ENCODE measurements at regions not wholly inside any gene's neighbourhood (a gene's known extent, or its start where the extent isn't known, plus 50 kb on each side); places are given as distances from the start of the nearest gene placed in this dataset.
"Not testable (repeated sequence)": the region's sequence is repeated elsewhere in the genome, so short reads cannot be mapped to it uniquely, and the experiment has no call there.

GRCh38 chr9:82882138-82882537 lies 180.8 kb downstream of the RASEF start:
- no peak for DNase-seq (ENCODE audit: extremely low spot score)
- Histone ChIP-seq H3K36me3 (ENCODE audit: insufficient read depth) (no peaks in the 10 kb centered on the region), H3K27ac (ENCODE audit: low read depth) (no peak overlapping the region), H3K4me1 (ENCODE audit: insufficient read depth) (no peaks in the 10 kb centered on the region), H3K4me3 (ENCODE audit: low read depth, low read length) (no peak overlapping the region)
- WGBS: 98% methylated on average over 1 of the region's 1 CpG

- 55% methylated on average over 2 of the region's 2 CpGs for WGBS
- no peak for DNase-seq (ENCODE audit: extremely low spot score)
- Histone ChIP-seq H3K36me3 (ENCODE audit: insufficient read depth) (no peaks in the 10 kb centered on the region), H3K27ac (ENCODE audit: low read depth) (no peak overlapping the region), H3K4me1 (ENCODE audit: insufficient read depth) (no peaks in the 10 kb centered on the region), H3K4me3 (ENCODE audit: low read depth, low read length) (no peak overlapping the region)
Observed at GRCh38 chr9:82882748-82883147, 180.2 kb downstream of the RASEF start.

- H3K27ac ChIP-seq (ENCODE audit: low read depth): no peak overlapping the region
- DNase-seq (ENCODE audit: extremely low spot score): no peak
- no peaks in the 10 kb centered on the region for H3K4me1 ChIP-seq (ENCODE audit: insufficient read depth)
- H3K36me3 ChIP-seq (ENCODE audit: insufficient read depth): no peaks in the 10 kb centered on the region
- 92% methylated on average over 3 of the region's 3 CpGs for WGBS
- H3K4me3 ChIP-seq (ENCODE audit: low read depth, low read length): no peak overlapping the region
Observed at GRCh38 chr9:82883436-82883835, 179.5 kb downstream of the RASEF start.

- H3K27ac ChIP-seq (ENCODE audit: low read depth); DNase-seq (ENCODE audit: extremely low spot score); H3K36me3 ChIP-seq (ENCODE audit: insufficient read depth); H3K4me1 ChIP-seq (ENCODE audit: insufficient read depth); H3K4me3 ChIP-seq (ENCODE audit: low read depth, low read length): not testable (repeated sequence)
- 86% methylated on average over 7 of the region's 7 CpGs for WGBS
Observed at GRCh38 chr9:82883974-82884373, 179.0 kb downstream of the RASEF start.

GRCh38 chr9:82890401-82890800 lies 172.5 kb downstream of the RASEF start:
- DNase-seq (ENCODE audit: extremely low spot score): no peak

GRCh38 chr9:82890865-82891264 lies 172.1 kb downstream of the RASEF start:
- Histone ChIP-seq H3K4me3 (ENCODE audit: low read depth, low read length) (no peak overlapping the region), H3K36me3 (ENCODE audit: insufficient read depth) (no peaks in the 10 kb centered on the region), H3K4me1 (ENCODE audit: insufficient read depth) (no peaks in the 10 kb centered on the region), H3K27ac (ENCODE audit: low read depth) (no peak overlapping the region)
- DNase-seq (ENCODE audit: extremely low spot score): no peak

More at GRCh38 chr9:82890401-82890800, 172.5 kb downstream of the RASEF start:
- H3K4me3 ChIP-seq (ENCODE audit: low read depth, low read length): no peak overlapping the region
- no peaks in the 10 kb centered on the region for H3K36me3 ChIP-seq (ENCODE audit: insufficient read depth)
- WGBS: 82% methylated on average over 4 of the region's 4 CpGs
- H3K27ac ChIP-seq (ENCODE audit: low read depth): no peak overlapping the region
- H3K4me1 ChIP-seq (ENCODE audit: insufficient read depth): no peaks in the 10 kb centered on the region

- H3K36me3 ChIP-seq (ENCODE audit: insufficient read depth): no peaks in the 10 kb centered on the region
- no peak for DNase-seq (ENCODE audit: extremely low spot score)
- no peak overlapping the region for H3K27ac ChIP-seq (ENCODE audit: low read depth)
- 73% methylated on average over 1 of the region's 1 CpG for WGBS
- H3K4me1 ChIP-seq (ENCODE audit: insufficient read depth): no peaks in the 10 kb centered on the region
- H3K4me3 ChIP-seq (ENCODE audit: low read depth, low read length): no peak overlapping the region
Observed at GRCh38 chr9:82891321-82891720, 171.6 kb downstream of the RASEF start.

GRCh38 chr9:82893549-82893948 lies 169.4 kb downstream of the RASEF start:
- Histone ChIP-seq H3K36me3 (ENCODE audit: insufficient read depth) (no peaks in the 10 kb centered on the region), H3K27ac (ENCODE audit: low read depth) (no peak overlapping the region), H3K4me1 (ENCODE audit: insufficient read depth) (no peaks in the 10 kb centered on the region), H3K4me3 (ENCODE audit: low read depth, low read length) (no peak overlapping the region)
- no peak for DNase-seq (ENCODE audit: extremely low spot score)

- WGBS: 79% methylated on average over 1 of the region's 1 CpG
- H3K36me3 ChIP-seq (ENCODE audit: insufficient read depth): no peaks in the 10 kb centered on the region
- no peak for DNase-seq (ENCODE audit: extremely low spot score)
- H3K4me1 ChIP-seq (ENCODE audit: insufficient read depth): no peaks in the 10 kb centered on the region
- no peak overlapping the region for H3K27ac ChIP-seq (ENCODE audit: low read depth)
- no peak overlapping the region for H3K4me3 ChIP-seq (ENCODE audit: low read depth, low read length)
Observed at GRCh38 chr9:82894548-82894947, 168.4 kb downstream of the RASEF start.

- no peak overlapping the region for H3K4me3 ChIP-seq (ENCODE audit: low read depth, low read length)
- WGBS: 43% methylated on average over 4 of the region's 4 CpGs
- H3K27ac ChIP-seq (ENCODE audit: low read depth): no peak overlapping the region
- peak; percentile 35 for DNase-seq (ENCODE audit: extremely low spot score)
- H3K36me3 ChIP-seq (ENCODE audit: insufficient read depth): no peaks in the 10 kb centered on the region
- H3K4me1 ChIP-seq (ENCODE audit: insufficient read depth): no peaks in the 10 kb centered on the region
Observed at GRCh38 chr9:82894961-82895821, 167.8 kb downstream of the RASEF start.

GRCh38 chr9:82895822-82896110 lies 167.2 kb downstream of the RASEF start:
- H3K27ac ChIP-seq (ENCODE audit: low read depth): no peak overlapping the region
- WGBS: 29% methylated on average over 1 of the region's 1 CpG
- H3K4me1 ChIP-seq (ENCODE audit: insufficient read depth): no peaks in the 10 kb centered on the region
- no peak for DNase-seq (ENCODE audit: extremely low spot score)
- H3K36me3 ChIP-seq (ENCODE audit: insufficient read depth): no peaks in the 10 kb centered on the region
- no peak overlapping the region for H3K4me3 ChIP-seq (ENCODE audit: low read depth, low read length)

- no peak overlapping the region for H3K27ac ChIP-seq (ENCODE audit: low read depth)
- WGBS: 71% methylated on average over 4 of the region's 4 CpGs
- H3K36me3 ChIP-seq (ENCODE audit: insufficient read depth): no peaks in the 10 kb centered on the region
- no peak overlapping the region for H3K4me3 ChIP-seq (ENCODE audit: low read depth, low read length)
- no peaks in the 10 kb centered on the region for H3K4me1 ChIP-seq (ENCODE audit: insufficient read depth)
- DNase-seq (ENCODE audit: extremely low spot score): no peak
Observed at GRCh38 chr9:82903503-82903902, 159.4 kb downstream of the RASEF start.

GRCh38 chr9:82911996-82912395 lies 150.9 kb downstream of the RASEF start:
- 33% methylated on average over 3 of the region's 3 CpGs for WGBS
- Histone ChIP-seq H3K4me3 (ENCODE audit: low read depth, low read length) (no peak overlapping the region), H3K27ac (ENCODE audit: low read depth) (no peak overlapping the region), H3K36me3 (ENCODE audit: insufficient read depth) (no peaks in the 10 kb centered on the region), H3K4me1 (ENCODE audit: insufficient read depth) (no peaks in the 10 kb centered on the region)
- DNase-seq (ENCODE audit: extremely low spot score): no peak

GRCh38 chr9:82912645-82913044 lies 150.3 kb downstream of the RASEF start:
- no peak overlapping the region for H3K4me3 ChIP-seq (ENCODE audit: low read depth, low read length)
- no peak overlapping the region for H3K27ac ChIP-seq (ENCODE audit: low read depth)
- no peak for DNase-seq (ENCODE audit: extremely low spot score)
- WGBS: 30% methylated on average over 1 of the region's 1 CpG
- H3K36me3 ChIP-seq (ENCODE audit: insufficient read depth): no peaks in the 10 kb centered on the region
- H3K4me1 ChIP-seq (ENCODE audit: insufficient read depth): no peaks in the 10 kb centered on the region

- not testable (repeated sequence) for H3K27ac ChIP-seq (ENCODE audit: low read depth); H3K36me3 ChIP-seq (ENCODE audit: insufficient read depth); H3K4me1 ChIP-seq (ENCODE audit: insufficient read depth); H3K4me3 ChIP-seq (ENCODE audit: low read depth, low read length); DNase-seq (ENCODE audit: extremely low spot score)
- WGBS: 74% methylated on average over 1 of the region's 1 CpG
Observed at GRCh38 chr9:82916238-82916637, 146.7 kb downstream of the RASEF start.
